ENCODE measurements at regions not wholly inside any gene's neighbourhood (a gene's known extent, or its start where the extent isn't known, plus 50 kb on each side); places are given as distances from the start of the nearest gene placed in this dataset.

GRCh38 chr1:60956520-60956919, 125.8 kb upstream of the NFIA start:
- no peak for TF ChIP-seq CTCF (conservative IDR thresholded peaks at IDR 0.05; ENCODE audit: low read depth)
- POLR2A ChIA-PET (ENCODE audit: low non-redundant PET) = no interaction called here
- CTCF ChIA-PET = interaction anchor here (0.7 to 0.9 kb wide), 2 partner anchors 808 to 1574 kb away, joined by 3 read pairs; no protein-coding TSS in a partner anchor

DNA sequence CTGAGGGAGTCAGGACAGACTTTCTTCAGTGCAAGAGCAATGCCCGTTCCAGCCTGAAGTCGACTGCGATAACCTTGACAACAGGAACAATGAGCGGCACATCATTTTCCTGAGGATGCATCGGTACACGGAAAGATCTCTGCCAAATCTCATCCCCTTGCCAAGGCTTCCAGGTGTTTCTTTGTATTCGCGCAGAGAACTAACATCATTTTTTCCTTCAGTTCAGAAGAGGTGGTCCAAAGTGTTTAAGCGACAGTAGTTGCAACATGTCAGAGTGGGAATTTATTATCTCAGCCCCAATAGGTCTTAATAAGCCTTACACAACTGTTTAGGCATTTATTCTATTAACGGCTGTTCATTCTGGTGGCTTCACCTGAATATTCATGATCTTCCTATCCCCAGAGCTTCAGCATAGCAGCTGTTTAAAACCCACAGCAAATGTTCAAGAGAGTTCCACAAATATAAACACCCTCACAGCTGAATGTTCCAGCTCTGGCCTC, 129.7 kb upstream of the NFIA start:
- POLR2A ChIA-PET (ENCODE audit: low non-redundant PET) = no interaction called here
- no peak for TF ChIP-seq CTCF (conservative IDR thresholded peaks at IDR 0.05; ENCODE audit: low read depth)
- no peak for DNase-seq (ENCODE audit: low spot score)
- H3K27ac ChIP-seq = no peak overlapping the region
- CTCF ChIA-PET = no interaction called here

More at GRCh38 chr1:60956520-60956919, 125.8 kb upstream of the NFIA start:
- DNase-seq (ENCODE audit: low spot score) = no peak
- no peak overlapping the region for H3K27ac ChIP-seq

DNA sequence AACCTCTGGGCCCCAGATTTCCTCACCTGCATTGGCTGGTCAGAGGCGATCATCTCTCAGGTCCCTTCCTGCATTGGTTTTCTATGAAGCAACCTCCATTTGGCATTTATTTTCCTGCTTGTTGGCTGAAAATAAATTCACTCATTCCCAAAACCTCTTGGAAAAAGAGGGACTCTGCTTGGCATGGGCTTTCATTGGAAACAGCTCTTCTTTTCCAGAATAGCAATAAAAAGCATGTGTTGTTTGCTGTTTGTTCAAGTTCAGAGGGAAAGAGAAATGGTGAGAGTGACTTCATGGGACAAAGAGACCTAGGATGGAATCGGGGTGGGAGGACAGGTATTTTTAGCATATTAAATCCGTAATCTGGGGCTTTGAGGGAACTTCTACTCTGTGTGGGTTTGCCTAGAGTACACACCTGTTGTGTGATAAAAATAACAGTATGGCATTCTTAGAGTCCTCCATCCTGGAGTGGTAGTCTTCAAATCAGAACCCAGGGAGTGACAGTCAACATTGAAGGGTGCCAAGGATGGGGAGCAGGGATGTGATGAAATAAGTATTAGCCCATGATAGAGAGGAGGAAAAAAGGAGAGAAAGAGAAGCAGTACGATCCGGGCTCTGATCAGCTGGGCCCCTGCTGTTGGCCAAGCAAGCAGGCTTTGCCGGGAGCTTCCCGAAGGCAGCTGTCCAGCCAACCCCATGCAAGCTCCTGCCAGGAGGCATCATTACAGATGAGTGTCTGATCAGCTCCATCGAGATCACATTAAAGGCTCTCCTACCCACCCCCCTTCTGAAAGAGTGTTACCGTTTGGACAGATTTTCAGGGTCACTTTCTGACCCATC, 131.9 kb upstream of the NFIA start:
- no peak for DNase-seq (ENCODE audit: low spot score)
- TF ChIP-seq CTCF (conservative IDR thresholded peaks at IDR 0.05; ENCODE audit: low read depth) = no peak
- ChIA-PET CTCF (interaction anchor here (0.6 to 0.7 kb wide), 2 partner anchors 42 to 957 kb away, joined by 3 to 4 read pairs; no protein-coding TSS in a partner anchor), POLR2A (ENCODE audit: low non-redundant PET) (no interaction called here)
- H3K27ac ChIP-seq = no peak overlapping the region

- H3K27ac ChIP-seq = no peak overlapping the region
- TF ChIP-seq CTCF (conservative IDR thresholded peaks at IDR 0.05; ENCODE audit: low read depth) = no peak
- ChIA-PET POLR2A (ENCODE audit: low non-redundant PET) (no interaction called here), CTCF (interaction anchor here (0.7 kb wide), 1 partner anchor 958 kb away, joined by 4 read pairs; no protein-coding TSS in a partner anchor)
- no peak for DNase-seq (ENCODE audit: low spot score)
Measured at GRCh38 chr1:60949826-60950197, 132.5 kb upstream of the NFIA start.

DNA sequence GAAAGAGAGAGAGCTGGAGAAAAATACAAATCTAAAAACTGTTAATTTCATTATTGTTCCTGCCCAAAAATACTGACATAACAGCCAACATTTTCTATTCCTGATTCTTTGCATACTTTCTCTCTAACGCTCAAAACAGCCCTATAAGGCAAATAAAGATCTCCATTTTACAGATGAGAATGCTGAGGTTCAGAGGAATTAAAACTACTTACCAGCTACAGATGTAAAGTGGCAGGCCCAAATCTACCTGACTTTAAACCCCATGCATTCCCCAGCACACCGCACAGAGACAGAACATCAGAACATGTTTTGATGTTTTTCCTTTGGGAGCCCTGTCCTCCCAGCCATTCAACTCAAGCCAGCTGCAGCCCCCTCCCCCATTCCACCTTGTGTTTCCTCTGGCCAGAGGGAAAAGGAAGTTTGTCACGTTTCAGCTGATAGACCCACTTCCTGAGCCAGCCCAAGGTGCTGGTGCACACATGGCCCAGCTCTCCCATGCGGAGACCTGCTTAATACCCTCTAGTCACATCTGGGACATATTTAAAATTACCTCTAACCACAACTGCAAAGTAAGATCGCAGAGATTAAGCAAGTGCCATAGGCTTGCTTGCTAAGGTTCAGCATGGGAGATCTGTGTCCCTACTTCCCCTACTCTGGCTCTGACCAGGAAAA, 133.1 kb upstream of the NFIA start:
- POLR2A ChIA-PET (ENCODE audit: low non-redundant PET) = no interaction called here
- CTCF ChIA-PET = interaction anchor here (0.6 kb wide), 1 partner anchor 13 kb away, joined by 3 read pairs; no protein-coding TSS in a partner anchor

More for the DNA sequence above, 133.1 kb upstream of the NFIA start:
- TF ChIP-seq CTCF (conservative IDR thresholded peaks at IDR 0.05; ENCODE audit: low read depth) = no peak
- no peak overlapping the region for H3K27ac ChIP-seq
- no peak for DNase-seq (ENCODE audit: low spot score)
